ENCODE measurements at regions not wholly inside any gene's neighbourhood (a gene's known extent, or its start where the extent isn't known, plus 50 kb on each side); places are given as distances from the start of the nearest gene placed in this dataset.

- TF ChIP-seq CTCF (IDR thresholded peaks at IDR 0.05; ENCODE audit: borderline replicate concordance) = no peak
- Histone ChIP-seq H3K4me3 (no peak overlapping the region), H3K9me3 (replicated peaks) (no peaks in the 10 kb centered on the region), H3K27me3 (ENCODE audit: low read depth) (no peaks in the 10 kb centered on the region), H3K4me1 (peaks cover 8% of the 10 kb centered on the region), H3K27ac (replicated peaks) (no peak overlapping the region), H3K36me3 (no peaks in the 10 kb centered on the region)
- DNase-seq = no peak
- intact Hi-C loops (cut with micrococcal nuclease) = no loop called here
Observed at GRCh38 chr5:57675236-57675635, 192.6 kb upstream of the ACTBL2 start.

- intact Hi-C loops (cut with micrococcal nuclease) = no loop called here
- Histone ChIP-seq H3K4me1 (peaks cover 8% of the 10 kb centered on the region), H3K27me3 (ENCODE audit: low read depth) (no peaks in the 10 kb centered on the region), H3K36me3 (no peaks in the 10 kb centered on the region), H3K9me3 (replicated peaks) (no peaks in the 10 kb centered on the region), H3K4me3 (no peak overlapping the region), H3K27ac (replicated peaks) (no peak overlapping the region)
- TF ChIP-seq CTCF (IDR thresholded peaks at IDR 0.05; ENCODE audit: borderline replicate concordance) = no peak
- no peak for DNase-seq
Observed at GRCh38 chr5:57671371-57671770, 188.8 kb upstream of the ACTBL2 start.

GRCh38 chr5:57666582-57666981 is 184.0 kb upstream of the ACTBL2 start:
- intact Hi-C loops (cut with micrococcal nuclease) = no loop called here
- Histone ChIP-seq H3K4me1 (peaks cover 31% of the 10 kb centered on the region), H3K36me3 (no peaks in the 10 kb centered on the region), H3K4me3 (no peak overlapping the region), H3K27ac (replicated peaks) (no peak overlapping the region), H3K9me3 (replicated peaks) (no peaks in the 10 kb centered on the region), H3K27me3 (ENCODE audit: low read depth) (no peaks in the 10 kb centered on the region)
- no peak for TF ChIP-seq CTCF (IDR thresholded peaks at IDR 0.05; ENCODE audit: borderline replicate concordance)
- no peak for DNase-seq

- Histone ChIP-seq H3K4me1 (peaks cover 31% of the 10 kb centered on the region), H3K4me3 (no peak overlapping the region), H3K9me3 (replicated peaks) (no peaks in the 10 kb centered on the region), H3K36me3 (no peaks in the 10 kb centered on the region), H3K27me3 (ENCODE audit: low read depth) (no peaks in the 10 kb centered on the region), H3K27ac (replicated peaks) (peak overlapping the region; percentile 76)
- no peak for TF ChIP-seq CTCF (IDR thresholded peaks at IDR 0.05; ENCODE audit: borderline replicate concordance)
- no peak for DNase-seq
- intact Hi-C loops (cut with micrococcal nuclease) = no loop called here
Observed at GRCh38 chr5:57665146-57665936, 182.7 kb upstream of the ACTBL2 start.

- Histone ChIP-seq H3K4me3 (no peak overlapping the region), H3K36me3 (no peaks in the 10 kb centered on the region), H3K4me1 (peaks cover 31% of the 10 kb centered on the region), H3K27ac (replicated peaks) (peak overlapping the region; percentile 76), H3K27me3 (ENCODE audit: low read depth) (no peaks in the 10 kb centered on the region), H3K9me3 (replicated peaks) (no peaks in the 10 kb centered on the region)
- DNase-seq = no peak
- no peak for TF ChIP-seq CTCF (IDR thresholded peaks at IDR 0.05; ENCODE audit: borderline replicate concordance)
- intact Hi-C loops (cut with micrococcal nuclease) = no loop called here
Observed at GRCh38 chr5:57664700-57665099, 182.1 kb upstream of the ACTBL2 start.
